Suprapubic skin (tissue), 4 donors: ENCODE measurements at regions not wholly inside any gene's neighbourhood (a gene's known extent, or its start where the extent isn't known, plus 50 kb on each side); places are given as distances from the start of the nearest gene placed in this dataset.
"Not testable (repeated sequence)": the region's sequence is repeated elsewhere in the genome, so short reads cannot be mapped to it uniquely, and the experiment has no call there.

ENCODE experiments used
- DNase-seq, 2 donors: peaks; one replicate each; pipeline ENCODE4 v3.0.0-alpha.2; 2019; ENCODE audit warnings: low spot score in 2 of 2
- H3K27ac ChIP-seq: fragments of 200-600 bp; sonication (generic); one replicate; pipeline ENCODE4 v1.5.1; 2019
- H3K27me3 ChIP-seq: fragments of 200-600 bp; sonication (generic); one replicate; pipeline ENCODE4 v1.5.1; 2019
- H3K36me3 ChIP-seq: fragments of 200-600 bp; sonication (generic); one replicate; pipeline ENCODE4 v1.5.1; 2019
- H3K4me1 ChIP-seq: fragments of 200-600 bp; sonication (generic); one replicate; pipeline ENCODE4 v1.5.1; 2019
- H3K4me3 ChIP-seq: fragments of 200-600 bp; sonication (generic); one replicate; pipeline ENCODE4 v1.5.1; 2019; ENCODE audit warnings: mild to moderate bottlenecking
- H3K9me3 ChIP-seq: fragments of 200-600 bp; sonication (generic); one replicate; pipeline ENCODE4 v1.5.1; 2019
- CTCF ChIP-seq, 2 donors: fragments of 200-600 bp in 1 of 2; fragments of 450-650 bp in 1 of 2; sonication (generic) in 1 of 2; IDR thresholded peaks; one replicate each; pipeline ENCODE4 v1.5.1; 2016 to 2019; ENCODE audit warnings: antibody characterized with exemption in 2 of 2, mild to moderate bottlenecking in 1 of 2, moderate library complexity in 1 of 2
- EP300 ChIP-seq: sonication (generic); formaldehyde crosslinking; IDR thresholded peaks from one replicate; pipeline ENCODE4 v1.6.1; 2017; ENCODE audit warnings: antibody characterized with exemption
- POLR2A ChIP-seq, 2 donors: fragments of 450-650 bp; IDR thresholded peaks; one replicate each; pipeline ENCODE4 v1.6.1; 2017; ENCODE audit warnings: antibody characterized with exemption in 2 of 2, mild to moderate bottlenecking in 2 of 2, moderate library complexity in 2 of 2
- POLR2AphosphoS5 ChIP-seq, 3 donors: sonication (generic); formaldehyde crosslinking; IDR thresholded peaks; one replicate each; pipeline ENCODE4 v1.6.1; 2017; ENCODE audit warnings: antibody characterized with exemption in 3 of 3
- WGBS: methylation state at CpG from one replicate; pipeline ENCODE4 v1.1.5; 2018; 5-methylcytosine and 5-hydroxymethylcytosine counted together

- Histone ChIP-seq H3K27ac (no peak overlapping the region), H3K36me3 (no peaks in the 10 kb centered on the region), H3K4me3 (no peak overlapping the region), H3K4me1 (no peaks in the 10 kb centered on the region), H3K27me3 (no peaks in the 10 kb centered on the region), H3K9me3 (peaks cover 8% of the 10 kb centered on the region)
- DNase-seq: no peak
- TF ChIP-seq EP300: no peak
- no peak for TF ChIP-seq POLR2AphosphoS5 (IDR thresholded peaks at IDR 0.05)
- no peak for TF ChIP-seq CTCF (IDR thresholded peaks at IDR 0.05)
- TF ChIP-seq POLR2A (IDR thresholded peaks at IDR 0.05): no peak
- 43% methylated on average over 1 of the region's 1 CpG for WGBS
These were observed 258.9 kb upstream of the OSR1 start for GRCh38 chr2:19617257-19617848.

DNA sequence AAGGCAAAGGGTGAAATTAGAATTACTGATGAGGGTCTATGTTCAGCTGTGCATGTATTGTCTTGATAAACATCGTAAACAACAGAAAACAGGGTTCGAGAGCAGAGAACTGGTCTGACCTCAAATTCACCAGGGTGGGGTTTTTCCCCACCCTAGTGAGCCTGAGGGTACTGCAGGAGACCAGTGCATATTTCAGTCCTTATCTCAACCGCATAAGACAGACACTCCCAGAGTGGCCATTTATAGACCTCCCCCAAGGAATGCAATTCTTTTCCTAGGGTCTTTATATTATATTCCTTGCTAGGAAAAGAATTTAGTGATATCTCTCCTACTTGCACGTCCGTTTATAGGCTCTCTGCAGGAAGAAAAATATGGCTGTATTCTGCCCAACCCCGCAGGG is 257.0 kb upstream of the OSR1 start:
- not testable (repeated sequence) for H3K4me3 ChIP-seq, H3K27ac ChIP-seq, H3K36me3 ChIP-seq, H3K27me3 ChIP-seq, DNase-seq, H3K4me1 ChIP-seq, H3K9me3 ChIP-seq
- 87% methylated on average over 6 of the region's 6 CpGs for WGBS

- no peak overlapping the region for H3K27ac ChIP-seq
- DNase-seq: no peak
- TF ChIP-seq POLR2A (IDR thresholded peaks at IDR 0.05): no peak
- no peak for TF ChIP-seq POLR2AphosphoS5 (IDR thresholded peaks at IDR 0.05)
- no peak for TF ChIP-seq EP300
- TF ChIP-seq CTCF (IDR thresholded peaks at IDR 0.05): no peak
- no peaks in the 10 kb centered on the region for H3K4me1 ChIP-seq
- 50% methylated on average over 2 of the region's 2 CpGs for WGBS
- H3K9me3 ChIP-seq: peaks cover 8% of the 10 kb centered on the region
- peaks cover 5% of the 10 kb centered on the region for H3K27me3 ChIP-seq
- no peak overlapping the region for H3K4me3 ChIP-seq
- no peaks in the 10 kb centered on the region for H3K36me3 ChIP-seq
These were observed 255.6 kb upstream of the OSR1 start for GRCh38 chr2:19614066-19614465.

GRCh38 chr2:19611491-19612332 is 253.3 kb upstream of the OSR1 start:
- DNase-seq: no peak
- no peaks in the 10 kb centered on the region for H3K4me1 ChIP-seq
- peaks cover 4% of the 10 kb centered on the region for H3K9me3 ChIP-seq
- TF ChIP-seq EP300 (no peak), POLR2A (IDR thresholded peaks at IDR 0.05) (no peak), CTCF (IDR thresholded peaks at IDR 0.05) (no peak), POLR2AphosphoS5 (IDR thresholded peaks at IDR 0.05) (no peak)
- WGBS: 85% methylated on average over 4 of the region's 4 CpGs
- no peaks in the 10 kb centered on the region for H3K36me3 ChIP-seq
- peaks cover 5% of the 10 kb centered on the region for H3K27me3 ChIP-seq
- H3K4me3 ChIP-seq: no peak overlapping the region
- H3K27ac ChIP-seq: no peak overlapping the region

- Histone ChIP-seq H3K4me1 (no peaks in the 10 kb centered on the region), H3K27me3 (peaks cover 5% of the 10 kb centered on the region), H3K9me3 (no peaks in the 10 kb centered on the region), H3K36me3 (no peaks in the 10 kb centered on the region), H3K27ac (peak overlapping the region; percentile 21), H3K4me3 (no peak overlapping the region)
- WGBS: 86% methylated on average over 6 of the region's 6 CpGs
- TF ChIP-seq EP300 (no peak), CTCF (IDR thresholded peaks at IDR 0.05) (no peak), POLR2AphosphoS5 (IDR thresholded peaks at IDR 0.05) (no peak), POLR2A (IDR thresholded peaks at IDR 0.05) (no peak)
- no peak for DNase-seq
These were observed 250.8 kb upstream of the OSR1 start for GRCh38 chr2:19609266-19609665.
